GM10248 (cell line): ENCODE measurements at regions not wholly inside any gene's neighbourhood (a gene's known extent, or its start where the extent isn't known, plus 50 kb on each side); places are given as distances from the start of the nearest gene placed in this dataset.

Source experiments
- CTCF ChIA-PET: fragments of 300-600 bp; sonication (Branson Sonifier 250); formaldehyde crosslinking; extraction: SDS; loops from one replicate; lab custom pipeline; 2021; ENCODE audit warnings: antibody characterized with exemption; lab: Yijun Ruan, JAX
- POLR2A ChIA-PET: fragments of 350-650 bp; sonication (Branson Sonifier 250); formaldehyde crosslinking; extraction: SDS; loops from one replicate; lab custom pipeline; 2020; ENCODE audit warnings: antibody characterized with exemption; lab: Yijun Ruan, JAX
- DNase-seq: peaks from one replicate; pipeline ENCODE4 v3.0.0; 2012; ENCODE audit errors: extremely low spot score
- TF ChIP-seq, protein P1 (sequence below): IDR thresholded peaks from 2 replicates; pipeline ENCODE4 v1.5.1; 2012; ENCODE audit warnings: mild to moderate bottlenecking, low read depth; ENCODE audit errors: extremely low read depth, missing control alignments, control extremely low read depth

GRCh38 chr20:19880256-19881079 is 122.4 kb downstream of the RIN2 start:
- no peak for DNase-seq
- POLR2A ChIA-PET, result no interaction called here
- CTCF ChIA-PET, result no interaction called here
- TF ChIP-seq, protein P1, sequence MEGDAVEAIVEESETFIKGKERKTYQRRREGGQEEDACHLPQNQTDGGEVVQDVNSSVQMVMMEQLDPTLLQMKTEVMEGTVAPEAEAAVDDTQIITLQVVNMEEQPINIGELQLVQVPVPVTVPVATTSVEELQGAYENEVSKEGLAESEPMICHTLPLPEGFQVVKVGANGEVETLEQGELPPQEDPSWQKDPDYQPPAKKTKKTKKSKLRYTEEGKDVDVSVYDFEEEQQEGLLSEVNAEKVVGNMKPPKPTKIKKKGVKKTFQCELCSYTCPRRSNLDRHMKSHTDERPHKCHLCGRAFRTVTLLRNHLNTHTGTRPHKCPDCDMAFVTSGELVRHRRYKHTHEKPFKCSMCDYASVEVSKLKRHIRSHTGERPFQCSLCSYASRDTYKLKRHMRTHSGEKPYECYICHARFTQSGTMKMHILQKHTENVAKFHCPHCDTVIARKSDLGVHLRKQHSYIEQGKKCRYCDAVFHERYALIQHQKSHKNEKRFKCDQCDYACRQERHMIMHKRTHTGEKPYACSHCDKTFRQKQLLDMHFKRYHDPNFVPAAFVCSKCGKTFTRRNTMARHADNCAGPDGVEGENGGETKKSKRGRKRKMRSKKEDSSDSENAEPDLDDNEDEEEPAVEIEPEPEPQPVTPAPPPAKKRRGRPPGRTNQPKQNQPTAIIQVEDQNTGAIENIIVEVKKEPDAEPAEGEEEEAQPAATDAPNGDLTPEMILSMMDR, result no peak

GRCh38 chr20:19881080-19881840 is 123.2 kb downstream of the RIN2 start:
- ChIA-PET POLR2A (no interaction called here), CTCF (no interaction called here)
- TF ChIP-seq, protein P1, result no peak
- no peak for DNase-seq

DNA sequence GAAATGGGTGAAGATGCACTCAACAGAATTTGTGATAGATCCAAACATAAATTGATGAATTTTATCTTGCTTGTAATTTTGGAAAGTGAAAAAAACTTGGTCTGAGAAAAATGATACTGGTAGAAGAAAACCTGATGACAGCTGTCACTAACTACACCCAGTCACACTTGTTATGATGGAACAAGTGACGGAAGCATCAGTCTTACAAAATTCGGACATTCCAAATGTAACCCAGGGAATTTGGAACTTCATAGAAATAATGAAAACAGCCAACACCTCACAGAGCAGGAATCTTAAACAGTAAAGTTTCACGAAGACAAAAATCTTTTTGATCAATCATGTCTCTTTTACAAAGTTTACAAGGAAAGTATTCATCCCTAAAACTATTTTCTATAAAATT is 123.9 kb downstream of the RIN2 start:
- ChIA-PET CTCF (interaction anchor here (0.9 to 1.3 kb wide), 4 partner anchors 14 to 113 kb away, joined by 3 to 4 read pairs (median 3); no protein-coding TSS in a partner anchor), POLR2A (no interaction called here)
- TF ChIP-seq, protein P1, result no peak
- no peak for DNase-seq

- POLR2A ChIA-PET, result no interaction called here
- DNase-seq, result no peak
- TF ChIP-seq, protein P1, result no peak
- CTCF ChIA-PET, result interaction anchor here (0.9 to 1.3 kb wide), 5 partner anchors 11 to 112 kb away, joined by 3 to 4 read pairs (median 3); no protein-coding TSS in a partner anchor
Measured at GRCh38 chr20:19882446-19882845, 124.4 kb downstream of the RIN2 start.

DNA sequence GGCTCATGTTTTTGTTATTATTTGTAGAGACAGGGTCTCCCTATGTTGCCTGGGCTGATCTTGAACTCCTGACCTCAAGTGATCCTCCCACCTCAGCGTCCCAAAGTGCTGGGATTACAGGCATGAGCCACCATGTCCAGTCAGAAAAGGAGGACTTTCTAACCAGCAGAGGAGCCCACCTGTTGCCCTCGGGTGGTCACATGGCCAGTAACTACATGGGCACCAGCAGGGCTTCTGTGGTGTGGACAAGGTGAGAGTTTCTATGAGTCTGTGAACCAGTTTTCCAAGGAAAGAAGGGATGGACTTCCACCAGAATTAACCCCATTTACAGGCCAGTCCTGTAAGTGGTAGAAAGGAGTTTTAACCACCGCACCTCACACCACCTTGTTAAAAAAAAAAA is 125.4 kb downstream of the RIN2 start:
- TF ChIP-seq, protein P1, result no peak
- POLR2A ChIA-PET, result interaction anchor here (0.6 kb wide), 1 partner anchor 11 kb away, joined by 3 read pairs; no protein-coding TSS in a partner anchor
- no peak for DNase-seq
- CTCF ChIA-PET, result interaction anchor here (1.2 kb wide), 1 partner anchor 9 kb away, joined by 3 read pairs; no protein-coding TSS in a partner anchor

- ChIA-PET CTCF (interaction anchor here (1.4 to 2.1 kb wide), 2 partner anchors 10 to 17 kb away, joined by 4 to 6 read pairs; no protein-coding TSS in a partner anchor), POLR2A (no interaction called here)
- no peak for DNase-seq
- TF ChIP-seq, protein P1, result no peak
Measured at GRCh38 chr20:19885594-19885938, 127.5 kb downstream of the RIN2 start.
